Activated CD8-positive, alpha-beta memory T cell treated with anti-CD3 and anti-CD28 coated beads, Interleukin-2, amount 50 U/mL, for 48 hours (primary cell): ENCODE measurements at regions not wholly inside any gene's neighbourhood (a gene's known extent, or its start where the extent isn't known, plus 50 kb on each side); places are given as distances from the start of the nearest gene placed in this dataset.
"Not testable (repeated sequence)": the region's sequence is repeated elsewhere in the genome, so short reads cannot be mapped to it uniquely, and the experiment has no call there.

Experiments
- DNase-seq: peaks from one replicate; pipeline ENCODE4 v3.0.0-alpha.2; 2020

DNA sequence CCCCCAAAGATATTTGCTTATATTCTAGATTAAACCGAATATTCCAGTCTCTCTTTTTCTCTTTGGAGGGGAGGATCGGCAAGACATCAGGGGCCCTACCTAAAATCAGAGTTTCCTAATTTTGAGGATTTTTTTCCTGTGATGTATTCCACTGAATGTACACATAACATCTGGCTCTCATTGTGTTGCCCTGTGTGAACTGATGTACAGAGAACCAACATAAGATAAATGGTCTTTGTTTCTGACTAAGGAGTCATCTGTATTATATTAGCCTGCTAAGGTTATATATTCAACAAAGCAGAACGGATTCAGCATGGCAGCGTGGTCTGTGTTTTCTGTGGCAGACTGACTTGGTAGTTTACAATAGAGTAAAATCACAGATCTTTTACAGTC is 114.8 kb upstream of the NCAM2 start:
- DNase-seq = no peak

DNA sequence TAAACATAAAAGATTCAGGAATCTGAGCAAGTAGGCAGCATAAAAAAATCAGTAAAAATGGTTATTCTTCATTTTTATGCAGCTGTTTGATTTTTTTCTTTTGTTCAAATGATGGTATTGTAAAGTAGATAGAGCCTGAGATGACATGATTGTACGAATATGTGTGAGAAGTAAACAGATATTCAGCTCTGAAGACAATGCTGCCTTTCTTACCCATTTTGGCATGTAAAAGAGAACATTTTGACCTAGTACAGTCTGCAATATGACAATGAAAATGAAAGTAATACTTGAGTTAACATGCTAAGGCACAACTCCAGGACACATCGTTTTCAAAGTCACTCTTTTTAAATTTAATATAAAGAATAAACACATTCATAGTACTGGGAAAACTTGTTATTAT is 95.7 kb upstream of the NCAM2 start:
- no peak for DNase-seq

DNA sequence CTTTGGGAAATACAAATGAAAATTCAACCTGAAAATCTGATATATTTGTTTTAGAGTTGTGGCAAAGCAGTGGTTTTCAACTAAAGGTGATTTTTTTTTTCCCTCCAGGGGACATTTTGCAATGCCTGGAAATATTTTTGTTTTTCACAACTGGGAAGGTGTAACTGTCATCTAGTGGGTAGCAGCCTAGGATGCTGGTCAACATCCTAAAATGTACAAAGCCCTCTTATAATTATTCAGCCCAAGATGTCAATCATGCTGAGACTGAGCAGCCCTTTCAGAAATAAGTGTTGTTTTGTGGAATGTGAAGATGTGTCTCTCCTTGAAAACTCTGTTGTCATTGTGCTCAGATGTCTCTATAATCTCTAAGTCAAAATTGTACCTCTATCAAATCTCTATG is 95.2 kb upstream of the NCAM2 start:
- no peak for DNase-seq

DNA sequence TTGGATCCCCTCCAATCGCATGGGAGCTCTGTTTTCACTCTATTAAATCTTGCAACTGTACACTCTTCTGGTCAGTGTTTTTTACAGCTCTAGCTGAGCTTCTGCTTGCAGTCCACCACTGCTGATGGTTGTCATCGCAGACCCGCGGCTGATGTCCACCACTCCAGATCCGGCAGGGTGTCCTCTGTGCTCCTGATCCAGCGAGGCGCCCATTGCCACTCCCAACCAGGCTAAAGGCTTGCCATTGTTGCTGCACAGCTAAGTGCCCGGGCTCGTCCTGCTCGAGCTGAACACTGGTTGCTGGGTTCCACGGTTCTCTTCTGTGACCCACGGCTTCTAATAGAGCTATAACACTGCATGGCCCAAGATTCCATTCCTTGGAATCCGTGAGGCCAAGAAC is 70.7 kb upstream of the NCAM2 start:
- DNase-seq = not testable (repeated sequence)

DNA sequence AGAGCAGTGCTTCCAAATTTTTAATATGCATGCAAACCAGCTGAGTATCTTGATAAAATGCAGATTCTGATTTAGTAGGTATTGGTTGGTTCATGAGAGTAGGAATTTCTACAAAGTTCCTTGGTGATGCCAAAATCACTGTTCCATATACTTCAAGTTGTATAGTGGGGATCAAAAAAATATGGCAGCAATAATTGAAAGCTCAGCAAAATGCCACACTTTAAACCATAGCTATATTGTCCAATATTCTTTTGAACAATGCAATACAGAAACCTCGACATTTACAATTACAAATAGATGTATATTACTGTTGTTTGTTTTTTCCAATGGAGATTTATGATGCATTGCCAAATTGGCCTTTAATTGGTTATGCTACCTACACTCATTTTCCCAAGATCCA is 55.7 kb upstream of the NCAM2 start:
- no peak for DNase-seq

DNA sequence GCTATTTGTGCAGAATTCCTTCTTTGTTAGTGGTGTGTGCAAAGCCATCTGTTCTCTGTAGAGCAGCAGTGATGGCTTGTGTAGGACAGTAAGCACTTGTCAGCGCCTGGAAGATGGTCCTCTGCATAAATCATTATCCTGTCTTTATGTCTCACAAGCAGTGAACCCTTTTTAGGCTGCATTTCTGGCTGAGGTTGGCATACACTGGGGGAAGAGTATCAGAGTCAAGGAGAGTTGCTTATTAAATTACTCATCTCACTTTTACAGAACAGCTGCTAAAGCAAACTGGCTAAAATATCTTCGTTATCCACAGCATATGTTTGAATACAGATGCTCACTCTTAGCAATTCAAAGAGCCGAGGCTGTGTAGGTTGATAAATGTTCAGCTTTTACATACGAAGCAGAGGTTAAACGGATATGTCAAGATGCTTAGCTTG is 54.6 kb upstream of the NCAM2 start:
- DNase-seq = no peak

DNA sequence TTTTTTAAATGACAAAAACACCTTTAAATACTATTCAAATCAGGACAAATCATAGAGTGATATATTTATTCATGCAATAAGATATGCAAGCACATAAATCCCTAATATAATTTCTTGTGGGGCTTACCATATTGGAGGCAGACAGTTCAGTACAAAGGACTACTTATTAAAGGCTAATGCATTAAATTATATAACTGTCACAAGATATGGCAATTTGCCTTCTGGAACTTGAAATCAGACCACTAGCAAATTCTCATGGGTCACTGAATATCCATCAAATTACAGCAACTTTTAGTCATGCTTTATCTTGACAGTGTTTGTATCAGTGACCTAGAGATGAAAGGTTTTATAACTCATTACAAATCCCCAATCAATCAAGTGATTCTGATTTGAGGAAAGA is 54.1 kb upstream of the NCAM2 start:
- DNase-seq = no peak

DNA sequence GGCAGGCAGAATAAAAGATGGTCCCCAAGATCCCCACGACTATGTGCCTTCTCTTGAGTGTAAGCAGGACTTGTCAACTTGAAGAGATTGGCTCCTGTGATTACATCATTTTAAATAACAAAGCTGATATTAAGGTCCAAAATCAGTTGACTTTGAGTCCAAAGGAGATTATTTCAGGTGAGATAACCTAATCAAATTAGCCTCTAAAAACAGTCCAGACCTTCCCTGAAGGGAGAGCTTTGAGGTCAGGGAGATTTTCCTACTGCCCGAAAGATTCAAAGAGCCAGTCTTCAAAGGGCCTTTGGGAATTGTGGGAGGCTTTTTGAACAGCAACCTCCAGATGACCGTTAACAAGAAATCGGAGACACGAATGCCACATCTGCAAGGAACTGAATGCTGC is 51.5 kb upstream of the NCAM2 start:
- no peak for DNase-seq
